Hepatocyte (in vitro differentiated cells): ENCODE measurements at regions not wholly inside any gene's neighbourhood (a gene's known extent, or its start where the extent isn't known, plus 50 kb on each side); places are given as distances from the start of the nearest gene placed in this dataset.

Source experiments
- EZH2 ChIP-seq: fragments of 200-600 bp; sonication (generic); IDR thresholded peaks from 2 replicates; pipeline ENCODE4 v1.6.1; 2016; ENCODE audit warnings: antibody characterized with exemption, mild to moderate bottlenecking, borderline replicate concordance
- TF ChIP-seq, protein P1 (sequence below): fragments of 200-600 bp; sonication (generic); IDR thresholded peaks from 2 replicates; pipeline ENCODE4 v1.5.1; 2016; ENCODE audit warnings: antibody characterized with exemption, mild to moderate bottlenecking; ENCODE audit not compliant: poor library complexity

DNA sequence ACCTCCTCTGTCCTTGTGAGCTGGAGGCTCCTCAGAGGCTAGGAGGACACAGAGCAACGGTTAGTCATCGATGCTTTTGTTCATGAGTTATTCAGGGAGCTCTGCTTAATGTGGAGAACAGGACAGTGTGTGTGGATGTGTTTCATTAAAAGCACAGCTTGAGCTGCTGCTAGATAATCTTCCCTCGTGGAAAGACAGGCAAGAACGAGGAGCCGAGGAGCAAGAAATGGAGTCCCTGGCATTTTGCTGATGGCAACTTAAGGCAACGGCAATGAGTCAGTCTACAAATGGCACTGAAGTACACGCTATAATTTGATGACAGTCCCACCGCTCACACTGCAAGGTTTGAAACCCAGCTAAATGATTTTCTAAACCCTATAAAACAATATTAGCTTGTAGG, 106.2 kb downstream of the IGLL1 start:
- TF ChIP-seq, protein P1, sequence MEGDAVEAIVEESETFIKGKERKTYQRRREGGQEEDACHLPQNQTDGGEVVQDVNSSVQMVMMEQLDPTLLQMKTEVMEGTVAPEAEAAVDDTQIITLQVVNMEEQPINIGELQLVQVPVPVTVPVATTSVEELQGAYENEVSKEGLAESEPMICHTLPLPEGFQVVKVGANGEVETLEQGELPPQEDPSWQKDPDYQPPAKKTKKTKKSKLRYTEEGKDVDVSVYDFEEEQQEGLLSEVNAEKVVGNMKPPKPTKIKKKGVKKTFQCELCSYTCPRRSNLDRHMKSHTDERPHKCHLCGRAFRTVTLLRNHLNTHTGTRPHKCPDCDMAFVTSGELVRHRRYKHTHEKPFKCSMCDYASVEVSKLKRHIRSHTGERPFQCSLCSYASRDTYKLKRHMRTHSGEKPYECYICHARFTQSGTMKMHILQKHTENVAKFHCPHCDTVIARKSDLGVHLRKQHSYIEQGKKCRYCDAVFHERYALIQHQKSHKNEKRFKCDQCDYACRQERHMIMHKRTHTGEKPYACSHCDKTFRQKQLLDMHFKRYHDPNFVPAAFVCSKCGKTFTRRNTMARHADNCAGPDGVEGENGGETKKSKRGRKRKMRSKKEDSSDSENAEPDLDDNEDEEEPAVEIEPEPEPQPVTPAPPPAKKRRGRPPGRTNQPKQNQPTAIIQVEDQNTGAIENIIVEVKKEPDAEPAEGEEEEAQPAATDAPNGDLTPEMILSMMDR: no peak
- no peak for TF ChIP-seq EZH2
